ENCODE measurements at regions not wholly inside any gene's neighbourhood (a gene's known extent, or its start where the extent isn't known, plus 50 kb on each side); places are given as distances from the start of the nearest gene placed in this dataset.

DNA sequence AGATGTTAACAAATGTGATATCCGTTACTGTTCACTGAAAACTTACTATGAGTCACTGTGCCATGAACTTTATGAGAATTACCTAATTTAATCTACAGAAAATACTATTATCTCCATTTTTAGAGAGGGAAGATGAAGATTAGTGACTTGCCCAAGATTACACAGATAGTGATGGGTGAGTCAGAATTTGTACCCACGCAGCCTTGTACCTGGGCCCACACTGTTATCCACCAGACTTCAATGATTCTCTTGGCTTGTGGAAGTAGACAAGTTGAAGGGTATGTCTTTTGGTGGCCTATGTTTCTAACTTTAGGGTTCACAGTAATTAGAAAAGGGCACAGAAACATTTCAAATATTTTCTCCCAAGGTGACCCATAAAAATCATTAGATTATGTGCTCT is 472.5 kb upstream of the NR3C2 start:
- TF ChIP-seq, protein P1, sequence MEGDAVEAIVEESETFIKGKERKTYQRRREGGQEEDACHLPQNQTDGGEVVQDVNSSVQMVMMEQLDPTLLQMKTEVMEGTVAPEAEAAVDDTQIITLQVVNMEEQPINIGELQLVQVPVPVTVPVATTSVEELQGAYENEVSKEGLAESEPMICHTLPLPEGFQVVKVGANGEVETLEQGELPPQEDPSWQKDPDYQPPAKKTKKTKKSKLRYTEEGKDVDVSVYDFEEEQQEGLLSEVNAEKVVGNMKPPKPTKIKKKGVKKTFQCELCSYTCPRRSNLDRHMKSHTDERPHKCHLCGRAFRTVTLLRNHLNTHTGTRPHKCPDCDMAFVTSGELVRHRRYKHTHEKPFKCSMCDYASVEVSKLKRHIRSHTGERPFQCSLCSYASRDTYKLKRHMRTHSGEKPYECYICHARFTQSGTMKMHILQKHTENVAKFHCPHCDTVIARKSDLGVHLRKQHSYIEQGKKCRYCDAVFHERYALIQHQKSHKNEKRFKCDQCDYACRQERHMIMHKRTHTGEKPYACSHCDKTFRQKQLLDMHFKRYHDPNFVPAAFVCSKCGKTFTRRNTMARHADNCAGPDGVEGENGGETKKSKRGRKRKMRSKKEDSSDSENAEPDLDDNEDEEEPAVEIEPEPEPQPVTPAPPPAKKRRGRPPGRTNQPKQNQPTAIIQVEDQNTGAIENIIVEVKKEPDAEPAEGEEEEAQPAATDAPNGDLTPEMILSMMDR (IDR thresholded peaks at IDR 0.05; ENCODE audit: borderline replicate concordance, extremely low read depth, low read length, poor library complexity, severe bottlenecking): no peak
- TF ChIP-seq EZH2 (IDR thresholded peaks at IDR 0.05; ENCODE audit: borderline replicate concordance, low read depth, low read length, severe bottlenecking): no peak
